SK-N-SH treated with all-trans-retinoic acid at 6 μM for 48 hours (cell line): ENCODE measurements at regions not wholly inside any gene's neighbourhood (a gene's known extent, or its start where the extent isn't known, plus 50 kb on each side); places are given as distances from the start of the nearest gene placed in this dataset.
A peak's percentile ranks its signal among the peaks of the same experiment; 100 is the strongest.

ENCODE experiments used
- ATAC-seq: fragments of 200-7000 bp; cut with Tn5 transposase; 3 replicates; pipeline ENCODE4 v1.9.1; 2020; ENCODE audit warnings: mild to moderate bottlenecking, moderate library complexity
- ARNTL ChIP-seq: fragments of 450-650 bp; formaldehyde crosslinking; IDR thresholded peaks from 2 replicates; pipeline ENCODE4 v1.5.0; 2020; ENCODE audit warnings: low read depth, mild to moderate bottlenecking, moderate library complexity, borderline replicate concordance
- BACH2 ChIP-seq: fragments of 250-450 bp; sonication (Bioruptor Pico); IDR thresholded peaks from 2 replicates; pipeline ENCODE4 v1.9.0; 2021; ENCODE audit warnings: mild to moderate bottlenecking, borderline replicate concordance
- CREB5 ChIP-seq: fragments of 250-450 bp; sonication (Bioruptor Pico); IDR thresholded peaks from 2 replicates; pipeline ENCODE4 v1.5.1; 2020; ENCODE audit warnings: low read depth, mild to moderate bottlenecking, moderate library complexity
- CSDC2 ChIP-seq: fragments of 250-450 bp; sonication (Bioruptor Pico); IDR thresholded peaks from 2 replicates; pipeline ENCODE4 v1.5.0; 2020; ENCODE audit warnings: mild to moderate bottlenecking, moderate library complexity
- GLIS3 ChIP-seq: fragments of 250-450 bp; sonication (Bioruptor Pico); IDR thresholded peaks from 2 replicates; pipeline ENCODE4 v1.5.0; 2020; ENCODE audit warnings: mild to moderate bottlenecking, moderate library complexity
- ISL1 ChIP-seq: fragments of 250-450 bp; sonication (Bioruptor Pico); IDR thresholded peaks from 2 replicates; pipeline ENCODE4 v2.1.2; 2022; ENCODE audit warnings: mild to moderate bottlenecking, moderate library complexity
- OSR1 ChIP-seq: fragments of 250-450 bp; sonication (Bioruptor Pico); IDR thresholded peaks from 2 replicates; pipeline ENCODE4 v1.8.0; 2022; ENCODE audit warnings: moderate library complexity, mild to moderate bottlenecking, inconsistent platforms
- PPARA ChIP-seq: fragments of 250-450 bp; sonication (Bioruptor Pico); IDR thresholded peaks from 2 replicates; pipeline ENCODE4 v1.5.0; 2020; ENCODE audit warnings: mild to moderate bottlenecking, borderline replicate concordance
- RARB ChIP-seq: fragments of 250-450 bp; sonication (Bioruptor Pico); IDR thresholded peaks from 2 replicates; pipeline ENCODE4 v1.8.0; 2021; ENCODE audit warnings: mild to moderate bottlenecking, moderate library complexity
- SNAI2 ChIP-seq: fragments of 250-450 bp; sonication (Bioruptor Pico); IDR thresholded peaks from 2 replicates; pipeline ENCODE4 v1.5.0; 2020; ENCODE audit warnings: mild to moderate bottlenecking, moderate library complexity
- TCF4 ChIP-seq: fragments of 250-450 bp; sonication (Bioruptor Pico); IDR thresholded peaks from 2 replicates; pipeline ENCODE4 v1.8.0; 2021; ENCODE audit warnings: mild to moderate bottlenecking, moderate library complexity, borderline replicate concordance
- TOX ChIP-seq: fragments of 250-450 bp; sonication (Bioruptor Pico); IDR thresholded peaks from 2 replicates; pipeline ENCODE4 v1.8.0; 2021; ENCODE audit warnings: mild to moderate bottlenecking, moderate library complexity, borderline replicate concordance
- ZC3H10 ChIP-seq: fragments of 250-450 bp; sonication (Bioruptor Pico); IDR thresholded peaks from 2 replicates; pipeline ENCODE4 v1.5.1; 2021; ENCODE audit warnings: mild to moderate bottlenecking, moderate library complexity
- ZFP3 ChIP-seq: fragments of 250-450 bp; sonication (Bioruptor Pico); IDR thresholded peaks from 2 replicates; pipeline ENCODE4 v1.5.0; 2020; ENCODE audit warnings: mild to moderate bottlenecking, moderate library complexity
- ZFP30 ChIP-seq: fragments of 450-650 bp; formaldehyde crosslinking; IDR thresholded peaks from 2 replicates; pipeline ENCODE4 v1.5.0; 2022; ENCODE audit warnings: mild to moderate bottlenecking, moderate library complexity
- ZNF565 ChIP-seq: fragments of 450-650 bp; formaldehyde crosslinking; conservative IDR thresholded peaks from 2 replicates; pipeline ENCODE4 v1.5.0; 2020; ENCODE audit warnings: low read depth, mild to moderate bottlenecking, moderate library complexity
- ZNF70 ChIP-seq: fragments of 450-650 bp; formaldehyde crosslinking; IDR thresholded peaks from 2 replicates; pipeline ENCODE4 v1.5.0; 2020; ENCODE audit warnings: mild to moderate bottlenecking, moderate library complexity
- ZNF8 ChIP-seq: fragments of 450-650 bp; formaldehyde crosslinking; IDR thresholded peaks from 2 replicates; pipeline ENCODE4 v1.5.0; 2020; ENCODE audit warnings: mild to moderate bottlenecking, moderate library complexity
- TF ChIP-seq, protein P1 (sequence below): fragments of 250-450 bp; sonication (Bioruptor Pico); IDR thresholded peaks from 2 replicates; pipeline ENCODE4 v1.5.0; 2020; ENCODE audit warnings: mild to moderate bottlenecking, moderate library complexity
- TF ChIP-seq, protein P2 (sequence below): fragments of 250-450 bp; sonication (Bioruptor Pico); IDR thresholded peaks from 2 replicates; pipeline ENCODE4 v1.8.0; 2020; ENCODE audit warnings: mild to moderate bottlenecking, moderate library complexity, borderline replicate concordance
- TF ChIP-seq, protein P3 (sequence below): fragments of 250-450 bp; sonication (Bioruptor Pico); IDR thresholded peaks from 2 replicates; pipeline ENCODE4 v1.5.1; 2021; ENCODE audit warnings: mild to moderate bottlenecking, moderate library complexity
- TF ChIP-seq, protein P4 (sequence below): fragments of 250-450 bp; sonication (Bioruptor Pico); IDR thresholded peaks from 2 replicates; pipeline ENCODE4 v1.8.0; 2021; ENCODE audit warnings: low read depth, mild to moderate bottlenecking, moderate library complexity, borderline replicate concordance

DNA sequence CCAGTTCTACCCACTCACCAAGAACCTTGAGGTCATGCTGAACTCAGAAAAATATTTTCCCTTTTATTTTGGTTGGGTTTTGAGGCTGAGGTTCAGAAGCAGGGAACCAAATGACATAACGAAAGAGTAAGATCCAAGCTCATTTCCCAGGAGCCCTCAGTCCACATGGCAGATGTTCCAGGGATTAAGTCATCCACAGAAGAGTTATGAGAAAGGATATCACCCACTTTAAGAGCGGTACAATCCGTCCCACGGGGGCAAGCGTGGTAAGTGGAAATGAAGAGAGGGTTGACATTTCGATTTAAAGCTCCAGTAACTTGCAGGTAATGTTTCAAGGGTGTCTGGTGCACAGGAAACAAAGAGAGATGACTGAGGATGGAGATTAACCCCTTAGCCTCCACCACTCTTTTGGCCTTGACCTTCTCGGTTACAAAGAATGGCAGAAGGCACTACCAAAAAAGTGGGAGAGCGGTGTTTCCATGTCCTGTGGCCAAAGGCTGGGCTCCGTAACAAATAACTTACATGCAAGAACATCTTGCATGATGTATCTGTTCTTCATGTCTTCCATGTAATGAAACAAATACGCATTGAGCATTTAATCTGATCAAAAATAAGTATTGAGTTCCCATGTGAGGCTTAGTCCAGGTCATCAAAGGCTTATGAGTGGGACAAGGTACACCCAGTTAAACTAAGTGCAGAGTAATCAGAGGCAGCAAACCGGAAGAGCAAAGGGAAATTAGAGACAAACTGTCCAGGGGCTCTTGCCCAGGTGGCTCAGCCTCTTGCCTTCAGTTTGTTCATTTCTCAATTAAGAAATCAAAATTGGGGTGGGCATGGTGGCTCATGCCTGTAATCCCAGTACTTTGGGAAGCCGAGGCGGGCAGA lies 241.4 kb downstream of the TOMM20 start:
- TF ChIP-seq BACH2 (CRISPR knock-in tag) (no peak), ZNF70 (no peak), ZNF565 (CRISPR knock-in tag) (no peak), TOX (CRISPR knock-in tag) (no peak), CSDC2 (CRISPR knock-in tag) (no peak), ARNTL (CRISPR knock-in tag) (no peak), SNAI2 (CRISPR knock-in tag) (no peak), ISL1 (CRISPR knock-in tag) (no peak), ZNF8 (CRISPR knock-in tag) (no peak), ZC3H10 (no peak), GLIS3 (CRISPR knock-in tag) (no peak)
- TF ChIP-seq, protein P1, sequence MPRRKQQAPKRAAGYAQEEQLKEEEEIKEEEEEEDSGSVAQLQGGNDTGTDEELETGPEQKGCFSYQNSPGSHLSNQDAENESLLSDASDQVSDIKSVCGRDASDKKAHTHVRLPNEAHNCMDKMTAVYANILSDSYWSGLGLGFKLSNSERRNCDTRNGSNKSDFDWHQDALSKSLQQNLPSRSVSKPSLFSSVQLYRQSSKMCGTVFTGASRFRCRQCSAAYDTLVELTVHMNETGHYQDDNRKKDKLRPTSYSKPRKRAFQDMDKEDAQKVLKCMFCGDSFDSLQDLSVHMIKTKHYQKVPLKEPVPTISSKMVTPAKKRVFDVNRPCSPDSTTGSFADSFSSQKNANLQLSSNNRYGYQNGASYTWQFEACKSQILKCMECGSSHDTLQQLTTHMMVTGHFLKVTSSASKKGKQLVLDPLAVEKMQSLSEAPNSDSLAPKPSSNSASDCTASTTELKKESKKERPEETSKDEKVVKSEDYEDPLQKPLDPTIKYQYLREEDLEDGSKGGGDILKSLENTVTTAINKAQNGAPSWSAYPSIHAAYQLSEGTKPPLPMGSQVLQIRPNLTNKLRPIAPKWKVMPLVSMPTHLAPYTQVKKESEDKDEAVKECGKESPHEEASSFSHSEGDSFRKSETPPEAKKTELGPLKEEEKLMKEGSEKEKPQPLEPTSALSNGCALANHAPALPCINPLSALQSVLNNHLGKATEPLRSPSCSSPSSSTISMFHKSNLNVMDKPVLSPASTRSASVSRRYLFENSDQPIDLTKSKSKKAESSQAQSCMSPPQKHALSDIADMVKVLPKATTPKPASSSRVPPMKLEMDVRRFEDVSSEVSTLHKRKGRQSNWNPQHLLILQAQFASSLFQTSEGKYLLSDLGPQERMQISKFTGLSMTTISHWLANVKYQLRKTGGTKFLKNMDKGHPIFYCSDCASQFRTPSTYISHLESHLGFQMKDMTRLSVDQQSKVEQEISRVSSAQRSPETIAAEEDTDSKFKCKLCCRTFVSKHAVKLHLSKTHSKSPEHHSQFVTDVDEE (CRISPR knock-in tag) = no peak
- TF ChIP-seq, protein P2, sequence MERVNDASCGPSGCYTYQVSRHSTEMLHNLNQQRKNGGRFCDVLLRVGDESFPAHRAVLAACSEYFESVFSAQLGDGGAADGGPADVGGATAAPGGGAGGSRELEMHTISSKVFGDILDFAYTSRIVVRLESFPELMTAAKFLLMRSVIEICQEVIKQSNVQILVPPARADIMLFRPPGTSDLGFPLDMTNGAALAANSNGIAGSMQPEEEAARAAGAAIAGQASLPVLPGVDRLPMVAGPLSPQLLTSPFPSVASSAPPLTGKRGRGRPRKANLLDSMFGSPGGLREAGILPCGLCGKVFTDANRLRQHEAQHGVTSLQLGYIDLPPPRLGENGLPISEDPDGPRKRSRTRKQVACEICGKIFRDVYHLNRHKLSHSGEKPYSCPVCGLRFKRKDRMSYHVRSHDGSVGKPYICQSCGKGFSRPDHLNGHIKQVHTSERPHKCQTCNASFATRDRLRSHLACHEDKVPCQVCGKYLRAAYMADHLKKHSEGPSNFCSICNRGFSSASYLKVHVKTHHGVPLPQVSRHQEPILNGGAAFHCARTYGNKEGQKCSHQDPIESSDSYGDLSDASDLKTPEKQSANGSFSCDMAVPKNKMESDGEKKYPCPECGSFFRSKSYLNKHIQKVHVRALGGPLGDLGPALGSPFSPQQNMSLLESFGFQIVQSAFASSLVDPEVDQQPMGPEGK (CRISPR knock-in tag) = no peak
- TF ChIP-seq, protein P3, sequence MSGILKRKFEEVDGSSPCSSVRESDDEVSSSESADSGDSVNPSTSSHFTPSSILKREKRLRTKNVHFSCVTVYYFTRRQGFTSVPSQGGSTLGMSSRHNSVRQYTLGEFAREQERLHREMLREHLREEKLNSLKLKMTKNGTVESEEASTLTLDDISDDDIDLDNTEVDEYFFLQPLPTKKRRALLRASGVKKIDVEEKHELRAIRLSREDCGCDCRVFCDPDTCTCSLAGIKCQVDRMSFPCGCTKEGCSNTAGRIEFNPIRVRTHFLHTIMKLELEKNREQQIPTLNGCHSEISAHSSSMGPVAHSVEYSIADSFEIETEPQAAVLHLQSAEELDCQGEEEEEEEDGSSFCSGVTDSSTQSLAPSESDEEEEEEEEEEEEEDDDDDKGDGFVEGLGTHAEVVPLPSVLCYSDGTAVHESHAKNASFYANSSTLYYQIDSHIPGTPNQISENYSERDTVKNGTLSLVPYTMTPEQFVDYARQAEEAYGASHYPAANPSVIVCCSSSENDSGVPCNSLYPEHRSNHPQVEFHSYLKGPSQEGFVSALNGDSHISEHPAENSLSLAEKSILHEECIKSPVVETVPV (CRISPR knock-in tag) = no peak
- TF ChIP-seq, all 23 proteins: peak for 0
- no peak for ATAC-seq

- no peak for ATAC-seq
- TF ChIP-seq ZNF8 (CRISPR knock-in tag) (no peak), RARB (CRISPR knock-in tag) (no peak), ZC3H10 (no peak), ARNTL (CRISPR knock-in tag) (no peak), ISL1 (CRISPR knock-in tag) (no peak), ZFP30 (CRISPR knock-in tag) (no peak), BACH2 (CRISPR knock-in tag) (no peak), GLIS3 (CRISPR knock-in tag) (no peak), SNAI2 (CRISPR knock-in tag) (no peak), PPARA (no peak), CSDC2 (CRISPR knock-in tag) (no peak)
- TF ChIP-seq, protein P4, sequence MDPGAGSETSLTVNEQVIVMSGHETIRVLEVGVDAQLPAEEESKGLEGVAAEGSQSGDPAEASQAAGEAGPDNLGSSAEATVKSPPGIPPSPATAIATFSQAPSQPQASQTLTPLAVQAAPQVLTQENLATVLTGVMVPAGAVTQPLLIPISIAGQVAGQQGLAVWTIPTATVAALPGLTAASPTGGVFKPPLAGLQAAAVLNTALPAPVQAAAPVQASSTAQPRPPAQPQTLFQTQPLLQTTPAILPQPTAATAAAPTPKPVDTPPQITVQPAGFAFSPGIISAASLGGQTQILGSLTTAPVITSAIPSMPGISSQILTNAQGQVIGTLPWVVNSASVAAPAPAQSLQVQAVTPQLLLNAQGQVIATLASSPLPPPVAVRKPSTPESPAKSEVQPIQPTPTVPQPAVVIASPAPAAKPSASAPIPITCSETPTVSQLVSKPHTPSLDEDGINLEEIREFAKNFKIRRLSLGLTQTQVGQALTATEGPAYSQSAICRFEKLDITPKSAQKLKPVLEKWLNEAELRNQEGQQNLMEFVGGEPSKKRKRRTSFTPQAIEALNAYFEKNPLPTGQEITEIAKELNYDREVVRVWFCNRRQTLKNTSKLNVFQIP (CRISPR knock-in tag) = no peak
Measured at GRCh38 chr1:234886081-234886984, 242.3 kb downstream of the TOMM20 start.

DNA sequence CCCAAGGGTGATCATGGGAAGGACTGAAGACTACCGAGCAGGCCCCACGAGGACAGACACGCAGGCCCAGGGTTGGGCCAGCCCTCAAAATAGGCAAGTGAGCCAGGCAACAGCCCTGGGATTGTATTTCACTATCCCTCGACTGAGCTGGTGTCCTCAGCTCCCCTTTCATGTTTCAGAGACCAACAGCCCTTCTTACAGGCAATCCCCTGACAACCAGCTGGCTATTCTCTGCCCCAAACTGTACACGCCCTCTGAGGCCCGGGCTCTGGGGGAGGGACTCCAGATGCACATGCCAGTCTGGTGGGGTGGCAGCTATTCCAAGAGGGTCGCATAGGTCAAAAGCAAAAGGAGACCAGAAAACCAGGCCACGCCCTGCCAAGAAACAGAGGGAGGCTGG lies 243.0 kb downstream of the TOMM20 start:
- TF ChIP-seq, protein P2 (CRISPR knock-in tag) = no peak
- TF ChIP-seq ZFP3 (no peak), TOX (CRISPR knock-in tag) (no peak), OSR1 (CRISPR knock-in tag) (no peak), TCF4 (no peak), CREB5 (CRISPR knock-in tag) (no peak), RARB (CRISPR knock-in tag) (no peak), PPARA (no peak), ISL1 (CRISPR knock-in tag) (no peak)
- TF ChIP-seq, protein P3 (CRISPR knock-in tag) = no peak
- ATAC-seq = peak; percentile 29; the same call in 1 of the 3 replicates
